ENCODE measurements at regions not wholly inside any gene's neighbourhood (a gene's known extent, or its start where the extent isn't known, plus 50 kb on each side); places are given as distances from the start of the nearest gene placed in this dataset.
A peak's percentile ranks its signal among the peaks of the same experiment; 100 is the strongest.

DNA sequence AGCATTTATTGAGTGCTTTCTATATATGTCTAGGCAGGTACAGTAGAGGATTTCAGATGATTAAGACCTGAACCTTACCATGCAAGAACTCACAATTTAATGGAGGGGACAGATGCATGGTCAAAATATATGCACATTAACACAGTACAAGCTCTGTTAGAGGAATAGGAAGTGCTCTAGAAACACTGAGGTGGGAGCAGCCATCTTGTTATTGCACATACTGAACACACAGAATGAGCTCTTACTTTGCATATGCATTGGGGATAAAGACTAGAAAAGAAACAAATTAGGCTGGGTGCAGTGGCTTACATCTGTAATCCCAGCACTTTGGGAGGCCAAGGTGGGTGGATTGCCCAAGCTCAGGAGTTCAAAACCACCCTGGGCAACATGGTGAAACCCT, 438.3 kb downstream of the UTRN start:
- H3K9me3 Mint-ChIP-seq: no peaks in the 10 kb centered on the region
- no peak overlapping the region for H3K4me3 Mint-ChIP-seq
- no peak overlapping the region for H3K27ac Mint-ChIP-seq
- peaks cover 14% of the 10 kb centered on the region for H3K36me3 Mint-ChIP-seq (ENCODE audit: low read depth)
- H3K27me3 Mint-ChIP-seq (ENCODE audit: insufficient read depth): no peaks in the 10 kb centered on the region
- intact Hi-C loops (cut with micrococcal nuclease): loop anchor here (5.0 to 10.0 kb wide), 2 partner anchors 66 to 211 kb away; no protein-coding TSS in a partner anchor
- H3K4me1 Mint-ChIP-seq (ENCODE audit: low read depth): peaks cover 44% of the 10 kb centered on the region
- no peak for DNase-seq (ENCODE audit: low spot score)

DNA sequence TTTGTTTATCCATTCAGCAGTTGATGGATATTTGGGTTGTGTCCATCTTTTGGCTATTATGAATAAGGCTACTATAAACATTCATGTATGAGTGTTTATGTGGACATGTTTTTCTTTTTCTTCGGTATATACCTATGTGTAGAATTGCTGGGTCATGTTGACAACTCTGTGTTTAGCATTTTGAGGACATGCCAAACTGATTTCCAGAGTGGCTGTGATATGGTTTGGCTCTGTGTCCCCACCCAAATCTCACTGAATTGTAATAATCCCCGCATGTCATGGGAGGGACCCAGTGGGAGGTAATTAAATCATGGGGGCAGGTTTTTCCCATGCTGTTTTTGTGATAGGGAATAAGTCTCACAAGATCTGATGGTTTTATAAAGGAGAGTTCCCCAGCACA, 439.7 kb downstream of the UTRN start:
- intact Hi-C loops (cut with micrococcal nuclease): loop anchor here (5.0 to 10.0 kb wide), 5 partner anchors 38 to 210 kb away; no protein-coding TSS in a partner anchor
- no peak for DNase-seq (ENCODE audit: low spot score)
- peaks cover 18% of the 10 kb centered on the region for H3K36me3 Mint-ChIP-seq (ENCODE audit: low read depth)
- H3K4me1 Mint-ChIP-seq (ENCODE audit: low read depth): peaks cover 51% of the 10 kb centered on the region
- no peaks in the 10 kb centered on the region for H3K27me3 Mint-ChIP-seq (ENCODE audit: insufficient read depth)
- no peaks in the 10 kb centered on the region for H3K9me3 Mint-ChIP-seq
- no peak overlapping the region for H3K27ac Mint-ChIP-seq
- H3K4me3 Mint-ChIP-seq: no peak overlapping the region

DNA sequence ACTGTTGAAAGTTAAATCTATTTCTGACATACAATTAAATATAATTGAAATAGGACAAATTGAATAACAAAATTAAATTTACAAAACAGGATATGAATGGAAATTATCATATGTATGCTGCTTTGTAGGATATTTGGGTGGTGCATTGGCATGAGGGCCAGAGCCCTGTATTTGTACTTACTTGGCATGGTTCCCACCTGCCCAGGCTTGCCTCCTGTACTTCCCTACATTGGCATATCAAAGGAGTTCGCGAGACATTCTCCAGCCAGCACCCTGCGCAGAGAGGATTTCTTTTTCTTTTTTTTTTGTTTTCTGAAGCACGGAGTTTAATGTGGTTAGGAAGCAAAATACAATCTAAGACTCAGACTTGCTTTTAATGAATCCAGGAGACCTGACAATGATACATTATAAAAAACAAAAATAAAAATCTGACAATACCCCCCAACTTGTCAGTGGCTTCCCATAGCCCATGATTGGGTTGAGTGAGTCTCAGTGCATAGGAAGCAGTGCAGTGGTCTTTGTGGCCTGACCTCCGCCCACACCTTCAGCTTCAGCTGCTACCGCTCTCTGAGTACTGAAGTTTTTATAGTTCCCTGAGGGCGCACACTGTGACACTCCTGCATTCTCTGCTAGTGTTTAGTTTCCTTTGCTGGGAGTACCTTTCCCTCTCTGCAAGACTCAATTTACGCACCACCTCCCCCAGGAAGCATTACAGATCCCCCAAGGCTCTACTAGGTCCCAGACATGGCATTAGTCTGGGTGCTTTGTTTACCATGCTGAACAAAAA, 440.8 kb downstream of the UTRN start:
- H3K4me3 Mint-ChIP-seq: no peak overlapping the region
- peaks cover 17% of the 10 kb centered on the region for H3K36me3 Mint-ChIP-seq (ENCODE audit: low read depth)
- intact Hi-C loops (cut with micrococcal nuclease): loop anchor here (5.0 to 10.0 kb wide), 4 partner anchors 39 to 209 kb away; no protein-coding TSS in a partner anchor
- no peaks in the 10 kb centered on the region for H3K27me3 Mint-ChIP-seq (ENCODE audit: insufficient read depth)
- peaks cover 56% of the 10 kb centered on the region for H3K4me1 Mint-ChIP-seq (ENCODE audit: low read depth)
- no peaks in the 10 kb centered on the region for H3K9me3 Mint-ChIP-seq
- no peak for DNase-seq (ENCODE audit: low spot score)
- H3K27ac Mint-ChIP-seq: no peak overlapping the region

DNA sequence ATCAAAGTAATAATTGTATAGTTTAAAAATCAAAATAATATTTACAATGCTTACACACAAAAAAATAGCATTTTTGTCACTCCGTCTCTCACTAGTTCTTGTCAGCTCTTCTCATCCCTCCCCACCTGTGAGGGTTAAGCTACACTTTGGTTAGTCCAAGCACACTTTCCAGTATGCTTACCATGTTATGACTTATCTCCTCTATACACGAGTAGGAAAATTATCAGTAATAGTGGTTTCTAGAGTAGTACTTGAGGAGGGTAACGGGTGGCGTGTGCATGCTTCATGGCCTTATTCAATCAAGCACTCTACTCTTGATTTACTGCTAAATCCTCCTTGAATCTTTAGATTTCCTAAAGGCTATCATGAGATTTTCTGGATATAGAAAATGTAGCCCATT, 443.7 kb downstream of the UTRN start:
- Mint-ChIP-seq H3K27ac (no peak overlapping the region), H3K9me3 (no peaks in the 10 kb centered on the region), H3K36me3 (ENCODE audit: low read depth) (peaks cover 17% of the 10 kb centered on the region), H3K4me3 (no peak overlapping the region), H3K4me1 (ENCODE audit: low read depth) (peaks cover 36% of the 10 kb centered on the region), H3K27me3 (ENCODE audit: insufficient read depth) (no peaks in the 10 kb centered on the region)
- DNase-seq (ENCODE audit: low spot score): no peak
- intact Hi-C loops (cut with micrococcal nuclease): loop anchor here (5.0 to 10.0 kb wide), 4 partner anchors 42 to 206 kb away; no protein-coding TSS in a partner anchor

DNA sequence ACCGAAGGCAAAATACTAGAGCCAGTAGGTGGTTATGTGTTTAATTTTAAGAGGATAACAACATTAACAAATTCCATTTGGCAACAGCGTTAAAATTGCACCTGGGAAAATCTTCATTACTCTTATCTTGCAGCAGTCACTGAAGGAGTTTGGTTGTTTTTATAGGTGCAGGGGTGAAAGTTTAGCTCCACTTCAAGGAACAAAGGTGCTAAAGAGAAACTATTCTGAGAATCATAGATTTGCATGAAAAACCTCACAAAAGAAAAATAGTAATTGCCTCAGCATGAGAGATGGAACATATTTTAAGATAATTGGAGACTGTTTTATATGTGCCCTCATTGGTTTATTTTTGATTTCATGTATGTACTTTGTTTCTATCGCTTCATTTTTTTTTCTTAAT, 444.4 kb downstream of the UTRN start:
- no peaks in the 10 kb centered on the region for H3K27me3 Mint-ChIP-seq (ENCODE audit: insufficient read depth)
- no peak for DNase-seq (ENCODE audit: low spot score)
- H3K9me3 Mint-ChIP-seq: no peaks in the 10 kb centered on the region
- no peak overlapping the region for H3K4me3 Mint-ChIP-seq
- H3K4me1 Mint-ChIP-seq (ENCODE audit: low read depth): peaks cover 36% of the 10 kb centered on the region
- intact Hi-C loops (cut with micrococcal nuclease): loop anchor here (5.0 to 10.0 kb wide), 4 partner anchors 42 to 205 kb away; no protein-coding TSS in a partner anchor
- peaks cover 21% of the 10 kb centered on the region for H3K36me3 Mint-ChIP-seq (ENCODE audit: low read depth)
- H3K27ac Mint-ChIP-seq: peak overlapping the region; percentile 12

DNA sequence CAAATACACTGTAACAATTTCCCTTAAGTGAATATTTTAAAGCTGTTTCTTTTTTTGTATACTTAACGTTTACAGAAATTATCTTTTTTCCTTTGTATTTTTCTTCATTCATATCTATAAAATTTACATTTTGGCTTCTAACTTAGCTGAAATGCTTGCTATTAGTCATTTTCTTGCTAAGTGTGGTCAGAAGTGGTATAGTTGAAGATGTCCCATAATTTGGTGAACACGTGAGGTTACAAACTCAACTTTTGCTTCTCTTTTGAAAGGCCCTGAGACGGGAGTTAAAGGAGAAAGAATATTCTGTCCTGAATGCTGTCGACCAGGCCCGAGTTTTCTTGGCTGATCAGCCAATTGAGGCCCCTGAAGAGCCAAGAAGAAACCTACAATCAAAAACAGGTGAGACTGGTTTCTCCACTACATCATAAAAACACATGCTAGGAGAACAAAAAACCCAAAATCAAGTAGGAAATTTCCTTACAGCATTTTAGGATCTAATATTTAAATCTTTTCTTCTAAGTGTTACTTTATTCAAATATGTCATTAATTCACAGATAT, 445.0 kb downstream of the UTRN start:
- Mint-ChIP-seq H3K27ac (no peak overlapping the region), H3K9me3 (no peaks in the 10 kb centered on the region), H3K27me3 (ENCODE audit: insufficient read depth) (no peaks in the 10 kb centered on the region), H3K36me3 (ENCODE audit: low read depth) (peaks cover 25% of the 10 kb centered on the region), H3K4me1 (ENCODE audit: low read depth) (peaks cover 36% of the 10 kb centered on the region), H3K4me3 (no peak overlapping the region)
- no peak for DNase-seq (ENCODE audit: low spot score)
- intact Hi-C loops (cut with micrococcal nuclease): no loop called here

DNA sequence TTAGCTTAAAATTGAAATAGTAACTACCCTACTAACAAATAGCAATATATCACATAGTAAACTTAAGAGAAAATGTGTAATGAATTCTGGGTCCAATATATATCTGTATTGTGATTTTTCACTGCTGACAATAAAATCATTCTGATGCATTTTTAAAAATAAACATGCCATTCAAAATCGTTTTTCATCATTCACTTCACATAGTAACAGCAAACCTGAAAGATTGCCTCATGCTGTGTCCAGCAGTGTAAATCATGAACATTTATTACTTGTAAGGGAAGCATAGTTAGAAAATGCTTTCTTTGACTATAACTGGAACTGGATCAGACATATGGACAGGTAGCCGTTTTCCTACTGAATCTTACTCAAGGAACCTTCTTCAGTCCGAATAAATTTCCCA, 446.1 kb downstream of the UTRN start:
- Mint-ChIP-seq H3K9me3 (no peaks in the 10 kb centered on the region), H3K4me1 (ENCODE audit: low read depth) (peaks cover 28% of the 10 kb centered on the region), H3K4me3 (no peak overlapping the region), H3K27me3 (ENCODE audit: insufficient read depth) (no peaks in the 10 kb centered on the region), H3K36me3 (ENCODE audit: low read depth) (peaks cover 25% of the 10 kb centered on the region), H3K27ac (no peak overlapping the region)
- no peak for DNase-seq (ENCODE audit: low spot score)
- intact Hi-C loops (cut with micrococcal nuclease): no loop called here

DNA sequence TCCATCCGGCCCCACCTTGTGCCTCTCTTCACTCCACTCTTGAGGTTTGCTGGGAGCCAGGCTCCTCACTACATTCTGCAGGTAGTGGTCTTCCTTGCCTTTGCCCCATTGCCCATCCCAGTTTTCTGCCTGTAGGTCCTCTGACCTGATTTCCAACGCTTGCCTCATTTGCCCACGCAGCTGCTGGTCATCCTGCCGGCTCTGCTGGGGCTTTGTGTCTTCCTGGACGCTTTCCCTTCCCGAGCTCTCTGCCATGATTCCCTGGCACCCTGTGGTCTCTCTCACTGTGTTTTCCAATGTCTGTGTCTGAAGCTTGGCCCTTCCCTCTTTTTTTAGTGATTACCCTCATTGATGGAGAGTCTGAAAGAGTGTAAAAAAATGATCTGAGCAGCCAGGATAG, 451.6 kb downstream of the UTRN start:
- Mint-ChIP-seq H3K27me3 (ENCODE audit: insufficient read depth) (no peaks in the 10 kb centered on the region), H3K27ac (no peak overlapping the region), H3K9me3 (no peaks in the 10 kb centered on the region), H3K36me3 (ENCODE audit: low read depth) (peaks cover 27% of the 10 kb centered on the region), H3K4me1 (ENCODE audit: low read depth) (no peaks in the 10 kb centered on the region), H3K4me3 (no peak overlapping the region)
- DNase-seq (ENCODE audit: low spot score): no peak
- intact Hi-C loops (cut with micrococcal nuclease): no loop called here

DNA sequence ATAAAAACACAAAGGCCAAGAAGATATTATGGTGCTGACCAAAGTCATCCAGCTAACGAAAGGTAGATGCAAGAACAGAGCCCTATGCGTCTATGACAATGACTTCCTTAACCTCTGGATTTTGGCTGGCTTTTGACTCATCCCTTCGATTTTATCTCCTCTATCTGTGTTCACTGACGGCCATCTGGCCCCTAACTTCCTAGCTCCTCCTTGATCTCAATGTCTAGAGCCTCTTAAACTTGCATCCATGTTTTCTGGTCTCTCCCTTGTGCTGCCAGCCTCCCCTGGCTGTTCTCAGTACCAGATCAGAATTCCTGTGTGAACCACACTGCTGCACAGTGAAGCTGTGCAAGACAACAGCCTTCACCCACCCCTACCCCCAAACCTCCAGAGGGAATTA, 452.9 kb downstream of the UTRN start:
- intact Hi-C loops (cut with micrococcal nuclease): no loop called here
- peaks cover 24% of the 10 kb centered on the region for H3K36me3 Mint-ChIP-seq (ENCODE audit: low read depth)
- H3K4me1 Mint-ChIP-seq (ENCODE audit: low read depth): no peaks in the 10 kb centered on the region
- no peaks in the 10 kb centered on the region for H3K27me3 Mint-ChIP-seq (ENCODE audit: insufficient read depth)
- no peak overlapping the region for H3K4me3 Mint-ChIP-seq
- no peaks in the 10 kb centered on the region for H3K9me3 Mint-ChIP-seq
- no peak for DNase-seq (ENCODE audit: low spot score)
- no peak overlapping the region for H3K27ac Mint-ChIP-seq

DNA sequence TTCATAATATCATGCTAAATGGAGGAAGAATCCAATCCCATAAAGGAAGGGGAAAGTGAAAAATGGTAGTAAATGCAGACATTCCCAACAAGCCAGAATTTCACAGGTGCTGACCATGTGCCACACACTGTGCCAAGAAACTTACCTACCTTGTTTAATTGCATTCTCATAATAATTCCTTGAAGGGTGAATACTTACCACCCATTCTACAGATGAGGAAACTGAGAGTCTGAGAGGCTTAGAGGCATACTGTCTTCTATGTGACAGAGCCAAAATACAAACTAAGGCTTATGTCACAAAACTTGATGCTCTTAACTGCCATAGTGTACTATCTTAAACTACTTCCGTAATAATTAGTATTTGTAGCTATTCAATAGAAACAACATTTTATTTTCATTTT, 454.7 kb downstream of the UTRN start:
- Mint-ChIP-seq H3K27me3 (ENCODE audit: insufficient read depth) (no peaks in the 10 kb centered on the region), H3K27ac (no peak overlapping the region), H3K9me3 (no peaks in the 10 kb centered on the region), H3K36me3 (ENCODE audit: low read depth) (peaks cover 13% of the 10 kb centered on the region), H3K4me3 (no peak overlapping the region), H3K4me1 (ENCODE audit: low read depth) (no peaks in the 10 kb centered on the region)
- DNase-seq (ENCODE audit: low spot score): no peak
- intact Hi-C loops (cut with micrococcal nuclease): no loop called here

DNA sequence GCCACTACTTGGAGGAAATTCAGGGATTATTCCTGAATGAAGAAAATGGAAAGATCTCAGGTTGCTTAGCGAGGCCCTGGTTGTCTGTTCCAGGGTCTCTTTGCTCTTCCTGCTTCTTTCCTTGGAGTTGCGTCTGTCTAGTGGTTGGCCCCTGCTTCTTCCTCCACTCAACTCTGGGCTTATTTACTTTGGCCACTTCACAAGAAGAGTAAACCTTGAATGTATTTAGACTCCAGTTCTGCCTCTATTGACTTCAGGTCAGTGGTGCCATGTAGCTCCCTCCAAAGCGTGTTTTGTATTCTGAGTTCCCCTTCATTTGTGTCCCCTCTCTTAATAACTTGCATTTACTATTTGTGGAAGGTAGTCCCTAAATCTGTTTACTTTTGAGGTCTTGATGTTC, 456.5 kb downstream of the UTRN start:
- Mint-ChIP-seq H3K27me3 (ENCODE audit: insufficient read depth) (no peaks in the 10 kb centered on the region), H3K36me3 (ENCODE audit: low read depth) (peaks cover 8% of the 10 kb centered on the region), H3K9me3 (no peaks in the 10 kb centered on the region), H3K4me1 (ENCODE audit: low read depth) (peaks cover under 1% of the 10 kb centered on the region), H3K4me3 (no peak overlapping the region), H3K27ac (no peak overlapping the region)
- DNase-seq (ENCODE audit: low spot score): no peak
- intact Hi-C loops (cut with micrococcal nuclease): no loop called here

DNA sequence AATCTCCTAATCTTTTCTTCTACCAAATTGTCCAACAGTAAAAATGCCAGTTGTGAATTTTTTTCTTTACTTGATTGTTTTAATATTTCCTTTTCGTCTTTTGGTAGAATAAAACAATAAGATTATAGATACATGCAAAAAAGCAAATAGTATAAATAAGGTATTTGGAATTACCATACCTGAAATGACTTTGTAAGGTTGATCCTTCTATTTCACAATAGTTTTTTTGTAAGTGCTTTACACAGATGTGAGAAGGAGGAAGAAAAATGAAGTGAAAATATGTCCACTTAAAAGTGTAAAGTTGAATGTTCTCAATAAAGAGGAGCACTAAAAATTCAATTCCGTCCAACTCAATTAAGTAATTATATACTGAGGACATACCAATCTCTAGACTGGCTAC, 457.6 kb downstream of the UTRN start:
- no peak for DNase-seq (ENCODE audit: low spot score)
- Mint-ChIP-seq H3K4me1 (ENCODE audit: low read depth) (peaks cover 12% of the 10 kb centered on the region), H3K9me3 (no peaks in the 10 kb centered on the region), H3K27ac (no peak overlapping the region), H3K27me3 (ENCODE audit: insufficient read depth) (no peaks in the 10 kb centered on the region), H3K4me3 (no peak overlapping the region), H3K36me3 (ENCODE audit: low read depth) (peaks cover 3% of the 10 kb centered on the region)
- intact Hi-C loops (cut with micrococcal nuclease): no loop called here

DNA sequence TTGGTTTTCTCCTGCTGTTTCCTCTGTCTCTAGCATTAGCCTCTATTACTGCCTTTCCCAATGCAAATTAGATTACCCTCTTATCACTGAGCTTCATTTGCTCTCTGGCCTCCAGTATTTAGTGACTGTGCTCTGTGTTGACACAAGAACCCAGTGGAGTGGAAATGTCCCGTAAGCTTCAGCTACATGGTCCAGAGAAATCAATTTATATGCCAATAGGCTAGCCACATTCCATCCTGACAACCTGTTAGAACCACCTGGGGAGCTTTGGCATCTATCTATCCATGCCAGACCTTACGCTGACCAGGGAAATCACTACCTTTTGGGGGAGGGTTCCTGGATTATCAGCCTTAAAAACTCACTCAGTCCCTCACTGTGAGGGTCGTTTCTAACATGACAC, 459.6 kb downstream of the UTRN start:
- peaks cover 2% of the 10 kb centered on the region for H3K36me3 Mint-ChIP-seq (ENCODE audit: low read depth)
- H3K9me3 Mint-ChIP-seq: no peaks in the 10 kb centered on the region
- no peak overlapping the region for H3K27ac Mint-ChIP-seq
- H3K27me3 Mint-ChIP-seq (ENCODE audit: insufficient read depth): no peaks in the 10 kb centered on the region
- no peak for DNase-seq (ENCODE audit: low spot score)
- intact Hi-C loops (cut with micrococcal nuclease): no loop called here
- peaks cover 12% of the 10 kb centered on the region for H3K4me1 Mint-ChIP-seq (ENCODE audit: low read depth)
- no peak overlapping the region for H3K4me3 Mint-ChIP-seq

Measured in activated T-helper 1 cell treated with anti-CD3 and anti-CD28 coated beads, Interleukin-12 subunit alpha, Interleukin-12 subunit beta, Interleukin-2, Interleukin-4 antibody, amounts not matched to agents 30 ng/mL and 10 ng/mL and 1 ng/mL, durations not matched to agents 14 hours and 24 hours and 36 hours (primary cell).